HG03039 (cell line): ENCODE measurements at regions not wholly inside any gene's neighbourhood (a gene's known extent, or its start where the extent isn't known, plus 50 kb on each side); places are given as distances from the start of the nearest gene placed in this dataset.

Experiments
- ATAC-seq: cut with Tn5 transposase; IDR thresholded peaks from one replicate; pipeline ENCODE4 v1.9.1; 2021; ENCODE audit warnings: mild to moderate bottlenecking, moderate library complexity; ENCODE audit not compliant: unreplicated experiment

- ATAC-seq, result no peak
Observed at GRCh38 chr5:74384851-74385250, 255.7 kb downstream of the ENC1 start.

GRCh38 chr5:74382987-74383593 lies 257.4 kb downstream of the ENC1 start:
- no peak for ATAC-seq

GRCh38 chr5:74382123-74382855 lies 258.2 kb downstream of the ENC1 start:
- no peak for ATAC-seq

GRCh38 chr5:74380193-74380592 lies 260.3 kb downstream of the ENC1 start:
- ATAC-seq, result no peak

DNA sequence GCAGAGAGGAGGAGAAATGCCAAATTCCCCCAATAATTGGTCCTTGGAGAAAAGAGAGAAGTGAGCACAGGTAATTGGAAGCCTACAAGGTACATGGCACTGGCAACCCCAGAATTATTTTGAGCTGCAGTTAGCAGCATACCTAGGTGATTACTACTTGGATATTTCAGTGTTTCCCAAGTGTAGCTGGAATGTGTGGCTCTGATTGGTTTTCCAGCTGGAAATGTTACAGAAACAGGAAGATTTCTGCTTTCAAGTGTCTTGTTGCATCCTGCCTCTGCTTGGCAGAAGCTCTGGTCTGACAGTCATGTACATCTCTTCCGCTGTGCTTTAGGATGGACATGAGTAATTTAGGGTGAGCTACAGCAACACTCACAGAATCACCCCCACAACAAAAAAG lies 262.1 kb downstream of the ENC1 start:
- ATAC-seq, result no peak

DNA sequence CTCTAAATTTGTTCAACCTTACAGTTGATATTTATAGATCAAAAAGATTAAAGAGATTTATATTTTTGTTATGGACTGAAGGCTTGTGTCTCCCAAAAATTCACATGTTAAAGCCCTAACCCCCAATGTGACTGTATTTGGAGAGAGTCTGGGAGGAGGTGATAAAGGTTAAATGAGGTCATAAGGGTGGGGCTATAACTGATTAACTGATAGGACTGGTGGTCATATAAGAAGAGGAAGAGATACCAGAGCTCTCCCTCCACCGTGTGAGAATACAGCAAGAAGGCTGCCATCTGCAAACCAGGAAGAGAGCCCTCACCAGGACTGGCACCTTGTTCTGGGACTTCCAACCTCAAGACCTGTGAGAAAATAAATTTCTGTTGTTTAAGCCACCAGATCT lies 264.3 kb downstream of the ENC1 start:
- no peak for ATAC-seq

GRCh38 chr5:74375271-74375670 lies 265.3 kb downstream of the ENC1 start:
- no peak for ATAC-seq

DNA sequence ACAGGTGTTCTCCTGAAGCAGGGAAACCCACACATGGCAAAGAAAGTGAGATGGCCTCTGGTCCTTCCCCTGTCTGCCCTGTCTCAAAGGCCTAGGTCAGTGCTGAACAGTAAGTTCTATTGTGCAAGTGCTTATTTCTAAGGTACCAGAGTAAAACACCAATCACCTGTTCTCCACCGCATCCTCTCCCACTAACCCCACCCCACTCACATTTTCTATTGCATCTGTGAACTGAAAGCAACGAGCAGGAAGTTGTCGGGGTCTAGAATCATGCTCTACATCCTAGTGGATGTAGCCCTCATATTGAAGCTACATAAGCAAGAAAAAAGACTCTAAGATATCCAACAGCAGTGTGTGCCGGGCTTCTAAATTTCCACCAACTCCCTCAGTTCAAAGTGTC lies 265.9 kb downstream of the ENC1 start:
- no peak for ATAC-seq

GRCh38 chr5:74373076-74373475 lies 267.5 kb downstream of the ENC1 start:
- ATAC-seq, result no peak

GRCh38 chr5:74372502-74373064 lies 267.9 kb downstream of the ENC1 start:
- ATAC-seq, result no peak

- no peak for ATAC-seq
Observed at GRCh38 chr5:74372051-74372450, 268.5 kb downstream of the ENC1 start.

DNA sequence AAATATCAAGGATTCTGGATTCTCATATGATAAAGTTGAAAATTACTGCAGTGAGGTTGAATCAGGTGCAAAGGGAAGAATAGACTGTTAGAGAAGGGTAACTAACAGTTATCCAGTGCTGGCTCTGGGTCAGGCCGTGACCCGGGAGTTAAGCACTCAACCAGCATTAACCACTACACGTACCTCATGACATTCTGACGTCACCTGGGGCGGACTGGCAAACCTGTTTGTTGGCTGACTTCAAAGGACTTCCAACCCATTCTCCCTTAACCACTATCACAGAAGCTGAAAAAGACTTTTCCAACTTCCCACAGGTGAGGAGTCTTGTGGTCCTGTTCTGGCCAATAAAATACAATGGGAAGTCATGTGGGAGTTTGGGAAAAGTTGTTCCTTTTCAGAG lies 268.9 kb downstream of the ENC1 start:
- no peak for ATAC-seq

- no peak for ATAC-seq
Observed at GRCh38 chr5:74370168-74370567, 270.4 kb downstream of the ENC1 start.

DNA sequence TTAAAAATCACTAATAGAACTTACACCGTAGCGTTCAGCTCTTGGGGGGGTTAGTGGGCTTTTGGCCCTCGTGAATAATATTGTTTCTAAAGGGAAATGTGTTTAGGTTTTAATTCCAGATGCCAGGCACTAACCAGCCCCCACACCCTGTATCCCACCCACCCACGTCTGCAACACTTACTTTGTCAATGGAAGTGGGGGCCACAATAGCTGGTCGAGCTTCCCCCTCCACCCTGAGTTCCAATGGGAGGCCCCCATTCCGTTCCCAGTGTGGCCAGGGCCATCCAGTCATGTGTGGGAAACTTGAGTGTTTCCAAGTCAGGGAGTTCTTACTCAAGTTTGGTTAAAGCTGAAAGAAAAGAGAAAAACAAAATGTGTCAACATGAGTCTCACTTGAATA lies 271.4 kb downstream of the ENC1 start:
- ATAC-seq, result no peak

- ATAC-seq, result no peak
Observed at GRCh38 chr5:74367934-74368333, 272.6 kb downstream of the ENC1 start.

DNA sequence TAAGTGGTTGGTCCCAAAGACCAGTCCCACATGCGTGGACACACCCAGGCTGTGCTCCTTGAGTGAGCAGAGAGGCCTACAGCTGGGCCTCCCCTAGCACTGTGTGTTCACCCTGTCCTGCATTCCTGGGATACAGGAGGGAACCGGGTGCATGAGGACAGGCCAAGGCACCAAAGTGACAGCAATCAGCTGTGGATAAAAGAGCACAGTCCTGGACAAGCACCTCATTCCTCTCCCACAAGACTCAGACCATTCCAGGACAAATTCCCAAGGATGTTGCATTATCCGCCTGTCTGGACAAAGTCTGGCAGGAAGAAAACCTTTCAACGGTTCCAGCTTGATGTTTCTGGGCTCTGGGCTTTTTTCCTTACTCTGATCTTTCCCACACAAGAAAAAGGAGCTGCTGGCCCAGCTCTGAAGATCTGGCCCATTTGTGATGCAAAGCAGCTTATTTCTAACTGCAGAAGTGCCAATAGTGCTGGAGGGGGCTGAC lies 273.2 kb downstream of the ENC1 start:
- no peak for ATAC-seq

GRCh38 chr5:74365723-74366122 lies 274.8 kb downstream of the ENC1 start:
- no peak for ATAC-seq

DNA sequence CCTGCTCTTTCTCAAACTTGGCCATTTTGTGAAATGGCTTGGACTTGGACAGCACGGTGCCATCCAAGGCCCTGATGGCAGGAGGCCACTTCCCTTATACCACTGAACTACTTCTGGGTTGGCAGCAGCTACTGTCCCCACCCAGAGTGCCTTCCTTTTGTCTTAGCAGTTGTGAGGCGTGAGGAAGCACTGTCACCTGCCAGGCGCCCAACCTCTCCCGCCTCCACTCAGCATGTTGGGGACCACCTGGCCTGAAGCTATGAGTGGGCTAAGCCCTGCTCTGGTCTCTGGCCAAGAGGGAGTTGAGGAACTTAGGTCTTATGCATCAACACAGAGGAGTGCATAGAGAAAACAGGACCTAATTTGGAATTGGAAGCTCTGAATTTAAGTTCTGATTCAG lies 276.0 kb downstream of the ENC1 start:
- ATAC-seq, result no peak

GRCh38 chr5:74363603-74364205 lies 276.8 kb downstream of the ENC1 start:
- no peak for ATAC-seq

DNA sequence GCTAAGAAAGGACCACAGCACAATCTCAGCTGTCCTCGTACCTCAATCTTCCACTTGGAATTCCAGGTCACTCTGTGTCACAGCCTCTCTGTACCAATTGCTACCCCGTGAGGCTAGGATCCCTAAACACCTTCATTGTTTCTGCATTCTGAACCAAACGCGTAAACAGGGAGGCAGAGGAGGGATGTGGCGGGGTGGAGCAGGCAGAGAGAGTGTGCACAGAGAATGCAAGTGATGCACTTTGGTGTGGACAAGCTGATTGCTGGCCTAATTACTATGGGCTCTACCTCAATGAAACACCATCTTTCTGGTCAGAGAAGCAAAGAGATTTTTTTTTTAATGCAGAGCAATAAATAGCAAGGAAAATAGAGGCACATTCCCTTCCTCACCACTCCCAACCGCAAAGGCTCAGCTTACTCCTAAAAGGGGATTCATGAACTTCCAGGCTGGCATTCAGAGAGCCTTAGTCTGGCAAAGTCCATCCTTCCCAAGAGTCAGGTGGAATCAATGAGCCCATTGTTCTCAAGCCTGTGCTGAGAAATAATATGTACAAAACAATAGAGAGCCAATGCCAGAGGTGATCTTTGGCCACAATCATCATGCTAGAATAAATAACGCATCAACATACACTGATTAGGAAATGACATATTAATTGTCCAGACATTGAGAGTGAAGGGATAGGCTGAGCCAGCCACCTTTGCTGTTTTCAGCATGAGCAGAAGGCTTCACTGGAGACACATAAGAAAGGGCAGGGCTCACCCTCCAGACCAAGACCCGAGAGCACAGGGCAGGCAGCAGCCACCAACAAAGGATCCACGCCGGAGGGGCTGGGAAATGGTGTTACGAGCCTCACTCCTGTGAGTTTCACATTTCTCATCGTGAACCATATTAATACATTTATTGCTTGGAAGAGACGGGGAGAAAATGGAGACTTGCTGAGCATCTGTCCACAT lies 278.8 kb downstream of the ENC1 start:
- no peak for ATAC-seq
